OCI-LY7 (cell line): ENCODE measurements at regions not wholly inside any gene's neighbourhood (a gene's known extent, or its start where the extent isn't known, plus 50 kb on each side); places are given as distances from the start of the nearest gene placed in this dataset.

ENCODE experiments used
- BruUV-seq: library from RNA; stranded (reverse); fragments of 400-500 nt; replicated peaks from 2 replicates; lab custom pipeline; 2021; lab: Mats Ljungman, UMichigan
- CTCF ChIA-PET: fragments of 300-600 bp; sonication (Branson Sonifier 250); formaldehyde crosslinking; loops from one replicate; lab custom pipeline; 2022; ENCODE audit warnings: antibody characterized with exemption; ENCODE audit not compliant: unreplicated experiment; lab: Charles Lee
- POLR2A ChIA-PET: fragments of 300-600 bp; sonication (Branson Sonifier 250); formaldehyde crosslinking; loops from one replicate; lab custom pipeline; 2022; ENCODE audit warnings: antibody characterized with exemption; lab: Charles Lee
- DNase-seq: peaks from one replicate; pipeline ENCODE4 v3.0.0-alpha.2; 2015; ENCODE audit warnings: low spot score
- H2AFZ ChIP-seq: fragments of 200-600 bp; sonication (generic), shearing (Covaris generic); 2 replicates; pipeline ENCODE4 v1.6.1; 2014; ENCODE audit warnings: mild to moderate bottlenecking, antibody characterized with exemption, low read length, moderate library complexity
- H3K27ac ChIP-seq: fragments of 200-600 bp; sonication (generic); 2 replicates; pipeline ENCODE4 v1.5.1; 2014; ENCODE audit warnings: mixed run types, low read depth, mild to moderate bottlenecking, moderate library complexity, low read length, inconsistent platforms; ENCODE audit not compliant: poor library complexity, severe bottlenecking
- H3K36me3 ChIP-seq: fragments of 200-600 bp; sonication (generic); 2 replicates; pipeline ENCODE4 v1.6.1; 2014; ENCODE audit warnings: mild to moderate bottlenecking, antibody characterized with exemption, low read length, moderate library complexity, mixed read lengths; ENCODE audit not compliant: insufficient read depth
- H3K4me1 ChIP-seq: fragments of 200-600 bp; sonication (generic); 2 replicates; pipeline ENCODE4 v1.5.1; 2014; ENCODE audit warnings: mild to moderate bottlenecking, low read length; ENCODE audit not compliant: insufficient read depth, poor library complexity, severe bottlenecking
- H3K4me2 ChIP-seq: fragments of 200-600 bp; sonication (generic); 2 replicates; pipeline ENCODE4 v1.6.1; 2014; ENCODE audit warnings: mild to moderate bottlenecking, low read length
- H3K4me3 ChIP-seq: fragments of 200-600 bp; sonication (generic); 2 replicates; pipeline ENCODE4 v1.5.1; 2014; ENCODE audit warnings: mild to moderate bottlenecking, low read depth, low read length; ENCODE audit not compliant: poor library complexity, severe bottlenecking
- H3K79me2 ChIP-seq: fragments of 200-600 bp; sonication (generic); 2 replicates; pipeline ENCODE4 v1.6.1; 2016; ENCODE audit warnings: low read depth, mild to moderate bottlenecking, low read length, moderate library complexity, mixed read lengths; ENCODE audit not compliant: insufficient read depth
- H3K9me2 ChIP-seq: fragments of 200-600 bp; sonication (generic); 2 replicates; pipeline ENCODE4 v1.6.1; 2016; ENCODE audit warnings: mild to moderate bottlenecking, low read length, mixed read lengths; ENCODE audit not compliant: insufficient read depth
- H3K9me3 ChIP-seq: fragments of 200-600 bp; sonication (generic); 2 replicates; pipeline ENCODE4 v1.6.1; 2014; ENCODE audit warnings: mild to moderate bottlenecking, mixed run types, low read length, mixed read lengths
- H4K20me1 ChIP-seq: fragments of 200-600 bp; sonication (generic); 2 replicates; pipeline ENCODE4 v1.6.1; 2014; ENCODE audit warnings: mild to moderate bottlenecking, antibody characterized with exemption, low read length, moderate library complexity, mixed read lengths; ENCODE audit not compliant: insufficient read depth
- CTCF ChIP-seq: fragments of 200-600 bp; sonication (generic); conservative IDR thresholded peaks from 2 replicates; pipeline ENCODE4 v1.5.1; 2014; ENCODE audit warnings: mild to moderate bottlenecking, antibody characterized with exemption, low read length, moderate library complexity, mixed read lengths
- EZH2phosphoT487 ChIP-seq: fragments of 200-600 bp; sonication (generic); IDR thresholded peaks from 2 replicates; pipeline ENCODE4 v1.6.1; 2018; ENCODE audit warnings: low read depth, borderline replicate concordance, mild to moderate bottlenecking, mixed run types, antibody characterized with exemption, low read length, moderate library complexity, mixed read lengths
- intact Hi-C: fragments of 100-400 bp; cut with micrococcal nuclease; formaldehyde crosslinking; loops from one replicate; pipeline ENCODE4 v1.10.0; 2022; ENCODE audit not compliant: unreplicated experiment

DNA sequence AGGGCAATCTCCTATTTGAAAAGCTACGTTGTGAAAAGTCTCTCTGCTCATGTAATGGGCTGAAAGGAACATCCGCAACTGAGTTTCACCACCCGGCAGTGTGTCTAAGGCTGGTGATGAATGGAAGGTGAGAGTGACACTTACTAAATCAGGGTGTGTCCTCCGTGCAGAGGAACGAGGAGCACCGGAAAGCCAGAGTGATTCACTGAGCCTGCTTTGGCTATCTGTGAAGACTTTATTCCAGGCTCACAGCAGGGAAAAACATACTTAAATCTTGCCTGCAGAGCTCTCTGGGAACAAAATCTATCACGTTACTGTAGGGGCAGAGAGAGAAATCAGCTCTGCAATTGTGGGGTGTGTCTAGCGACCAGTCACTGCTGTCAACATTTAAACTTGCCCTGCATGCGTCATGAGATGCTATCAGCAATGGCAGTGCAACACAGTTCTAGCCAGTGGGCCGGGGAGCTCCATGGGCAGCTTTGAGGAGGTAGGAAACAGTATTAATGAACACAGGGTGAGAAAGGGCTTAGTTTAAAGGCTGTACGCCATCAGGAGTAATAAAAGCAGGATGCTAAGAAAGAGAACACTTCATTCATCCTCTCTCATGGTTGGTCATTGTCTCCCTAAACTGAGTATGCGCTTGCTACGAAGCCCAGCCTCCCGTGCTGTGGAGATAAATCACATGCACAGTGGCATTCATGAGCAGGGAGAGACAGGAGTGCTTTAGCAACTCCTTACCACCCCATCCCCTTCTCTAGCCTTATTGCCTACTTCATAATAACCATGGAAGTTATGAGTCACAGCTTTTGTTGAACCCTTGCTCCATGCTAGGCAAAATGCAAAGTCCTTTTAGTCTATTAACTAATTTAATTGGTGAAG is 542.7 kb upstream of the ADAMTS9 start:
- BruUV-seq = no TSS peak
- no peak for DNase-seq
- POLR2A ChIA-PET = no interaction called here
- no peak for TF ChIP-seq CTCF
- no peak for TF ChIP-seq EZH2phosphoT487
- Histone ChIP-seq H3K79me2 (no peaks in the 10 kb centered on the region), H2AFZ (no peak overlapping the region), H3K36me3 (no peaks in the 10 kb centered on the region), H3K4me2 (no peak overlapping the region), H3K9me2 (no peaks in the 10 kb centered on the region), H4K20me1 (no peaks in the 10 kb centered on the region), H3K4me1 (no peaks in the 10 kb centered on the region), H3K27ac (no peak overlapping the region), H3K4me3 (no peak overlapping the region), H3K9me3 (no peaks in the 10 kb centered on the region)
- CTCF ChIA-PET = no interaction called here
- intact Hi-C loops = no loop called here

DNA sequence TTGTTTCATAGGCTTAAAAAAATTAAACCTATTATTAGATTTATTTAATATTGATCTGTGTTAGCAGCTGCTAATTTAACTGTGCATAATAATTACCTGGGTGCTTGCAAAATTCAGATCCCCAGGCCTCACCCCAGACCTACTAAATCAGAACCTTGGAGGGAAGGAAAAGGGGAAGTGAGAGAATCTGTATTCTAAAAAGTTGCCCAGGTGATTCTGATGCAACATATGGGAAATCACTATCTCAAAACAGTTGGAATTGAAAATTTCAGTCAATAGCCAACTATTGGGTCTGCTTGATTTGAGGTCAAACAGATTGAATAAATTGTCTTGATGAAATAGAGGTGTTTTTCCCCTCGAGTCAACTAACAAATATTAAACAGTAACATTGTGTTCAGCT is 538.5 kb upstream of the ADAMTS9 start:
- Histone ChIP-seq H3K27ac (no peak overlapping the region), H2AFZ (no peak overlapping the region), H3K4me1 (no peaks in the 10 kb centered on the region), H3K36me3 (no peaks in the 10 kb centered on the region), H3K4me3 (no peak overlapping the region), H4K20me1 (no peaks in the 10 kb centered on the region), H3K4me2 (no peak overlapping the region), H3K79me2 (no peaks in the 10 kb centered on the region), H3K9me2 (no peaks in the 10 kb centered on the region), H3K9me3 (no peaks in the 10 kb centered on the region)
- intact Hi-C loops = no loop called here
- BruUV-seq = no TSS peak
- ChIA-PET POLR2A (no interaction called here), CTCF (no interaction called here)
- DNase-seq = no peak
- TF ChIP-seq CTCF = no peak
- no peak for TF ChIP-seq EZH2phosphoT487
